ENCODE measurements at regions not wholly inside any gene's neighbourhood (a gene's known extent, or its start where the extent isn't known, plus 50 kb on each side); places are given as distances from the start of the nearest gene placed in this dataset.

DNA sequence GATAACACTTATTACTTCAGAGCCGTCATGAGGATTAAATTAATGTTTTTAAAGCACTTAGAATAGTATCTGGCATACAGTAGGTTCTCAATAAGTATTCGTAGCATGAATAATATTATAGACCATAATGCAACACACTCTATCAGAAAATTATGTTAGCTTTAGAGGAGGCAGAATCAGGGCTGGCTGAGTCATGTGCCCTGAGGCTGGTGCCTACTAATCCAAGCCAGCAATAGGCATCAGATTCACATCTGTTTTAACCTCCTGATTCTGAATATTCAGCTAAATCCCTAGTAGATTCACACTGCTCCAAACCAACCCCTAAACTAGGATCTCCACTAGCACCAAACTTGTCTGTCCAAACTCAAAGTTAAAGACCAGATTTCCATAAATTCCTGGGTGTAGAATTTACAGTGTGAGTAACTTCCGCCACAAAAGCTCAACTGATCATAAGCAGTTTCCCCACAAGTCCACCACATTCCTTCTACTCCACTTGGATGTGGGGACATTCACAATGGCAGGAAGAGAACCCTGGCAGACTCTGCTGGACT is 170.0 kb upstream of the DAPK1 start:
- TF ChIP-seq, protein P1, sequence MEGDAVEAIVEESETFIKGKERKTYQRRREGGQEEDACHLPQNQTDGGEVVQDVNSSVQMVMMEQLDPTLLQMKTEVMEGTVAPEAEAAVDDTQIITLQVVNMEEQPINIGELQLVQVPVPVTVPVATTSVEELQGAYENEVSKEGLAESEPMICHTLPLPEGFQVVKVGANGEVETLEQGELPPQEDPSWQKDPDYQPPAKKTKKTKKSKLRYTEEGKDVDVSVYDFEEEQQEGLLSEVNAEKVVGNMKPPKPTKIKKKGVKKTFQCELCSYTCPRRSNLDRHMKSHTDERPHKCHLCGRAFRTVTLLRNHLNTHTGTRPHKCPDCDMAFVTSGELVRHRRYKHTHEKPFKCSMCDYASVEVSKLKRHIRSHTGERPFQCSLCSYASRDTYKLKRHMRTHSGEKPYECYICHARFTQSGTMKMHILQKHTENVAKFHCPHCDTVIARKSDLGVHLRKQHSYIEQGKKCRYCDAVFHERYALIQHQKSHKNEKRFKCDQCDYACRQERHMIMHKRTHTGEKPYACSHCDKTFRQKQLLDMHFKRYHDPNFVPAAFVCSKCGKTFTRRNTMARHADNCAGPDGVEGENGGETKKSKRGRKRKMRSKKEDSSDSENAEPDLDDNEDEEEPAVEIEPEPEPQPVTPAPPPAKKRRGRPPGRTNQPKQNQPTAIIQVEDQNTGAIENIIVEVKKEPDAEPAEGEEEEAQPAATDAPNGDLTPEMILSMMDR (IDR thresholded peaks at IDR 0.05) = no peak
- TF ChIP-seq EP300 (IDR thresholded peaks at IDR 0.05) = no peak

Data from esophagus muscularis mucosa (tissue), 3 donors.